ENCODE measurements at regions not wholly inside any gene's neighbourhood (a gene's known extent, or its start where the extent isn't known, plus 50 kb on each side); places are given as distances from the start of the nearest gene placed in this dataset.

DNA sequence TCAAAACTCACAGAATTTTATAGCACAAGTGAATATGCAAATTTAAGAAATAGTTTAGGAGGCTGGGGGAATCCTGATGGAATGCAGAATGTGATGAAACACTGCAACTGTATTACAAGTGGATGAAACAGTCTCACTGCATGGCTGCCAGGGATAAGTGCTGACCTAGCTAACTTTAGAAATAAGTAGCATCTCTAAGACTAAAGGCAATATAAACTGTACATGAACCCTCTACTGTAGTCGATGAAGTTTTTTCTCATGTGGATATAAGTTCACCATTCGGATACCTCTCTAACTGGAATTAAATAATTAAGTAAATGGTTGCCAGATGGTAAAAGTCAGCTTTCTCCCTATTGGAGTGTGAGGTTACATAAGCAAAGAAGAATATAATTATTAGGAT, 777.8 kb upstream of the RAB6C start:
- TF ChIP-seq, protein P1, sequence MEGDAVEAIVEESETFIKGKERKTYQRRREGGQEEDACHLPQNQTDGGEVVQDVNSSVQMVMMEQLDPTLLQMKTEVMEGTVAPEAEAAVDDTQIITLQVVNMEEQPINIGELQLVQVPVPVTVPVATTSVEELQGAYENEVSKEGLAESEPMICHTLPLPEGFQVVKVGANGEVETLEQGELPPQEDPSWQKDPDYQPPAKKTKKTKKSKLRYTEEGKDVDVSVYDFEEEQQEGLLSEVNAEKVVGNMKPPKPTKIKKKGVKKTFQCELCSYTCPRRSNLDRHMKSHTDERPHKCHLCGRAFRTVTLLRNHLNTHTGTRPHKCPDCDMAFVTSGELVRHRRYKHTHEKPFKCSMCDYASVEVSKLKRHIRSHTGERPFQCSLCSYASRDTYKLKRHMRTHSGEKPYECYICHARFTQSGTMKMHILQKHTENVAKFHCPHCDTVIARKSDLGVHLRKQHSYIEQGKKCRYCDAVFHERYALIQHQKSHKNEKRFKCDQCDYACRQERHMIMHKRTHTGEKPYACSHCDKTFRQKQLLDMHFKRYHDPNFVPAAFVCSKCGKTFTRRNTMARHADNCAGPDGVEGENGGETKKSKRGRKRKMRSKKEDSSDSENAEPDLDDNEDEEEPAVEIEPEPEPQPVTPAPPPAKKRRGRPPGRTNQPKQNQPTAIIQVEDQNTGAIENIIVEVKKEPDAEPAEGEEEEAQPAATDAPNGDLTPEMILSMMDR (IDR thresholded peaks at IDR 0.05) = no peak
- no peak for TF ChIP-seq POLR2AphosphoS5 (IDR thresholded peaks at IDR 0.05)
- no peak for TF ChIP-seq EP300 (IDR thresholded peaks at IDR 0.05)

All from gastroesophageal sphincter (tissue), 3 donors.